ENCODE measurements at regions not wholly inside any gene's neighbourhood (a gene's known extent, or its start where the extent isn't known, plus 50 kb on each side); places are given as distances from the start of the nearest gene placed in this dataset.
A peak's percentile ranks its signal among the peaks of the same experiment; 100 is the strongest.

DNA sequence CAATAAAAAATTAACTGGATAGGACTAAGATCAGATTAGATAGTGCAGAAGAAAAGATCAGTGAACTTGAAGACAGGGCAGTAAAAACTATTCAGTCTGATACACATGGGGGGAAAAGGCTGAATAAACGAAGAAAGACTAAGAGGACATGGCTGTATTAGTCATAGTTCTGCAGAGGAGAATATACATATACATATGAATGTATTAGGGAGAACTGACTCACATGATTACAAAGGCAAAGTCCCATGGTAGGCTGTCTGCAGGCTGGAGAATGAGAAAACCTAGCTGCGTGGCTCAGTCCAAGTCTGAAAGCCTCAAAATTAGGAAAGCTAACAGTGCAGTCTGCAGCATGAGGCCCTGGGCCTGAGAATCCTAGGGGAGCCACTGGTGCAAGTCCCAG is 98.2 kb upstream of the GNAO1 start:
- no peak for DNase-seq (ENCODE audit: low read depth in 1 of 2, low spot score in 1 of 2)

- no peak for DNase-seq (ENCODE audit: low read depth in 1 of 2, low spot score in 1 of 2)
These were observed 101.2 kb upstream of the GNAO1 start for GRCh38 chr16:56090076-56090475.

GRCh38 chr16:56087626-56088025 is 103.7 kb upstream of the GNAO1 start:
- no peak for DNase-seq (ENCODE audit: low read depth in 1 of 2, low spot score in 1 of 2)

DNA sequence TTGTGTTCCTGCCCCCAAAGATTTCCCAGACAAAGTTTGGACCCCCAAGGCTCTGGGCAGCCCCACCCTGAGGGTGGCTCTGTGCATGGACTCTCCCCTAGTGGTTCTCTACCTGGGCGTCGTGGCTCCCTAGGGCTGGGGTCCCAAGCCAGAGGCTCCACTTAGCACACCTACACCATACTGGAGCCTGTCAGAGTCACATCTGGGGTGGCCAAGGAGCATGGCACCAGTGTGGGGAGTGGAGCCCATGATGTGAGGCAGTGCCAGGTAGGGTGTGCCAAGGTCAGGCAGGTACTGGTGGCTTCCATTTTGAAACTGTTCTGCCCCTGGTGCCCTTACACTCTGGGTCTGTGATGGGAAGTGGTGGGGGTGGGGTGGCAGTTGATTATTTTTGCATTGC is 109.9 kb upstream of the GNAO1 start:
- DNase-seq (ENCODE audit: low read depth in 1 of 2, low spot score in 1 of 2): no peak

DNA sequence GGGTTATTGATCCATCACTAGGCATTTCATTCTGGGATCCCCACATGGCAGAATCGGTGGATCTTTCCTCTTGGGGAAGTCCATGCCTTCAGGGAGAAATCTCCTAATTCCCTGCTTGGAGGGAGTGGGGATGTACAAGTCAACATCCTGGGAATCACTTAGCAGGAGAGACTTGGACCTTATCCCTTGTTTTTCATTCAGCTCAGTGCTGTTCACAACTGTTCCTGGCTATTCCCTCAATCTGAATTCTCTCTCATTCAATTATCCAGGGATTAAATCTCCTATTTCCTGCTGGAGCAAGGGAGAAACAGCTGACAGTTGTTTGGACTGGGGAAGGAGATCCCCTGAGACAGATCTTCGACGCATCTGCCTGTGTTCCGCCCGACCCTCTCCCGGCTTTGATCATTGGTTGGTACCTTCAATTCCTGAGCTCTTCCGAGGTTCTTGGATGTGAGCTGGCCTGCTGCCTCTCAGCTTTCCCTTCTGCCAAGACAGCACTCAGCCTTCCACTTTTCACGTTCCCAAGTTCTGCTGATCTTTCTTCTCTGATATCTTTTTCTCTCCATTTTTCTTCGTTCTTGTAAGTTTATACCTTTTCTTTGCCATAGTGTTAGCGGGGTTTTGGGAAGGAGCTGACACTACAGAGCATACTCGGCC is 115.4 kb upstream of the GNAO1 start:
- DNase-seq (ENCODE audit: low read depth in 1 of 2, low spot score in 1 of 2): no peak

DNA sequence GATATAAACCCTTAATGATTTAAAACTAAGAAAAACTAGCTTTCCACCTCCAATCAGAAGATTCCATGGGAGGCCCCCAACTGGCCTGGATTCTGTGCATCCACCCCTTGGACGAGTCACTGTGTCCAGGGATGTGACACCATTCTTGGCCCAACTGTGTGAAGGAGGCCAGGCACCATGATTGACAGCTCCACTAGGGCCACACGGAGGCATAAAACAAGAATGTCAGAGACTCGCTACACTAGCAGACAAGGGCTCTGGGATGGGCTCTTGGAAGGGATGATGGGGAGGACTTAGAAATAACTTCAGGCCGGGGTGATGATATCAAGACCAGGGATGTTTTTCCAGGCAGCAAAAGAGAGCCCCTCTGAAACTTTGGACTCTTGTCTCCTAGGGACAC is 117.8 kb upstream of the GNAO1 start:
- no peak for DNase-seq (ENCODE audit: low read depth in 1 of 2, low spot score in 1 of 2)

- DNase-seq (ENCODE audit: low read depth in 1 of 2, low spot score in 1 of 2): no peak
These were observed 119.2 kb upstream of the GNAO1 start for GRCh38 chr16:56072096-56072495.

- DNase-seq (ENCODE audit: low read depth in 1 of 2, low spot score in 1 of 2): no peak
These were observed 122.5 kb upstream of the GNAO1 start for GRCh38 chr16:56068816-56069215.

- DNase-seq (ENCODE audit: low read depth in 1 of 2, low spot score in 1 of 2): no peak
These were observed 123.0 kb upstream of the GNAO1 start for GRCh38 chr16:56068314-56068713.

DNA sequence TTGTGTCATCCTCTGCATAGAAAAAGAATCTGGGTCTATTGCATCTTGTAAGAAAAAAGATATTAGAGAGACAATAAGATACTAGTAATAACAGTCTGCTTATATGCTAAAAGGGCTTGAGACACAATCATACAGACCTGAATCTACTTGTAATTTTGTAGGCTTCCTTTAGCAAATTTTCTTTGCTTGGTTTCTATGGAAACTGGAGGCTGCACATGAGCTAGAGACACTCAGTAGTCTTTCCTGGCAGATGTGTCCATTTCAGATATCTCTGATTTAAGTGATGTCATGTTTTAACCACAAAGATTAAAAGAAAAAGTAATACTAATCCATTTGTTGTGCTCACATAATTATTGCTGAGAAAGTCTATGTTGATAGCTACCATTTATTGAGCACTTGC is 123.9 kb upstream of the GNAO1 start:
- no peak for DNase-seq (ENCODE audit: low read depth in 1 of 2, low spot score in 1 of 2)

DNA sequence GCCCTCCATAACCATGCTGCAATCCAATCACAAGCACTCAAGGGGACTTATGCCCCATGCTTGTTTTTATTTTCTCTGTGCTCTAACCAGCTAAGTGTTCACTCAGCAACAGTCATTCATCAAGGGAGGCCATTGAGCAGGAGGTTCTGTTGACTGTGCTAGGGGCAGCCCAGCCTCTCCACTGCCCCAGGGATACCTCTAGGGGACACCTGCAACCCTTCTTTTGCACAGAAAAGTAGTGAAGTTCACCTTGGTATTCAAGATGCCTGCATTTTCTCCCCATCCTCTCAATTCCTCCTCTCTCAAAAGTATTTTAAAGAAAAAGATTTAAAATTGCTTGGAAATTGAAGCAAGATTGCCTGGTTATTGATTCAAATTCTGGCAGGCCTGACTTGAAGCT is 124.7 kb upstream of the GNAO1 start:
- no peak for DNase-seq (ENCODE audit: low read depth in 1 of 2, low spot score in 1 of 2)

DNA sequence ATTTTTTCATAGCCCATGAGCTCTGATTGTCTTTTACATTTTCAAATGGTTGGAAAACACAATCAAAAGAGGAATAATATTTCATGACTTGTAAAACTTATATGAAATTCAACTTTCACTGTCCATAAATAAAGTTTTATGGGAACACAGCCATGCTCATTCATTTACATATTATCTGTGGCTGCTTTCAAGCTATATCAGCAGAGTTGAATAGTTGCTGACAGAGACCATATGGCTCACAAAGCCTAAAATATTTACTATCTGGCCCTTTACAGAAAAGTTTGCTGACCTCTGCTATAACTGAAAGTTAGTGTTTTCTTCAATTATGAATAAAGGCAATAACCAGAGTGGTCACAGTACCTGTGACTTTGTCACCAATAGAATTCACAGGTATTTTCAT is 128.2 kb upstream of the GNAO1 start:
- no peak for DNase-seq (ENCODE audit: low read depth in 1 of 2, low spot score in 1 of 2)

- DNase-seq (ENCODE audit: low read depth in 1 of 2, low spot score in 1 of 2): no peak
These were observed 134.1 kb upstream of the GNAO1 start for GRCh38 chr16:56057151-56057550.

GRCh38 chr16:56050916-56051315 is 140.4 kb upstream of the GNAO1 start:
- no peak for DNase-seq (ENCODE audit: low read depth in 1 of 2, low spot score in 1 of 2)

DNA sequence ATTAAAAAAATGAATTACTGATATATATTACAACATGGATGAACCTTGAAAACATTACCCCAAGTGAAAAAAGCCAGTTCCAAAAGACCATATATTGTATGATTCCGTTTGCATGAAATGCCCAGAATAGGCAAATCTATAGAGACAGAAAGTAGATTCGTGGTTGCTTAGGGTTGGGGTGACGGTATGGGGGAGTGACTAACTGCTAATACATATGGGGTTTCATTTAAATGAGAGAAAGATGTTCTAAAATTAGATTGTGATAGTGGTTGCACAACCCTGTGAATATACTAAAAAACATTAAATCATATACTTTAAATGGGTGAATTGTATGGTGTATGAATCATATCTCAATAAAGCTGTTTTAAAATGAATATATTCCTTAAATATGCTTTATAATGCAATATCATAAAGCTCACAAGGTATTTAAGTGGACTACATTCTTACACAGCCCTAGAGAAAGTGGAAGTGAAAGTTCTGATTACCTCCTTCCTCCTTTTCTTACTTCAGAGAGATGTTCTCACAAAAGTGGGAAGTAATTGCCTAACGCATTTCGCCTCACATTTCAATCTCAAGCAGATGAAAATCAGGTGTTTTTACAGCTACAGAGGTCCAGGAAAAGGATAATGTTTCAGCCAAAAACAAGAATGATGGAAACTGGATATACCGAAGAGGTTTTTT is 142.7 kb upstream of the GNAO1 start:
- no peak for DNase-seq (ENCODE audit: low read depth in 1 of 2, low spot score in 1 of 2)

DNA sequence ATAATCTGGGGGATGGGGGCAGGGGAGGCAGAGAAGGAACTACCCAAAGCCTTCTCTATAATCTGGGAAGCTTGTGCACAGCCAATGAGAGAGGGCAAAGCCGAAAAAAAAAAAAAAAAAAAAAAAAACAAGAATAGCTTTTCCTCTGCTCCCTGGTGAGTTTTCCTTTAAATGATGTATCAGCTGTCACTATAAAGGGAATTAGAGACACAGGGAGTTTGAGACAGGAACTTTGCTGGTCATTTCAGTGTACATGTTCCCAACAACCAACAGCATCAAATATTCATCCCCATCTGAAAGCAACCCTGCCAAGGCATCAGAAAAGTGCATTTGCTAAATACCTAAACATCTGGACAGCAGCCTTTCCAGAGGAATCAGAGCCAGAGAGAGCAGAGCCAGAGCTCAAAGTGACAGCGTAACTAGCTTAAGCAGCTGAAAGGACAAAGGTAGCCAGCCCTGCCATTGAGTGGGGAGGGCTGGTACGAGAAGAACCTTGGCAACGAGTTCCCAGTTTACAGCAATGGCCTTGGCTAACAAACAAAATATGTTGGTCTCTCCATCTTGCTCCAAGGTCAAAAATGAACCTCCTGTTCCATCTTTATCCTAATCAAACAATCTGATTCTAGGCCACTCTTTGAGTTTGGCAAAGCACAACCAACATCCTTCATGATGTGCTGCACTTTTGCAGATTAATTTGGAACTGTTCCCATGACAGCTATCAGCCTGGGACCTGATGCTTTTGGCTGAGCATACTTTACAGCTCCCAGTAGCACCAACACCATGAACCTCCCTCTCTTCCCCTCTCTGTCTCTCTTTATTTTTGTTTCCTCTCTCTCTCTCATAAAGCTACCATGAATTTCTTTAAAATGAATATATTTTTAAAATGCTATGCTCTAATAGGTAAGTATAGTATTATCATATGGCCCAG is 143.7 kb upstream of the GNAO1 start:
- no peak for DNase-seq (ENCODE audit: low read depth in 1 of 2, low spot score in 1 of 2)

DNA sequence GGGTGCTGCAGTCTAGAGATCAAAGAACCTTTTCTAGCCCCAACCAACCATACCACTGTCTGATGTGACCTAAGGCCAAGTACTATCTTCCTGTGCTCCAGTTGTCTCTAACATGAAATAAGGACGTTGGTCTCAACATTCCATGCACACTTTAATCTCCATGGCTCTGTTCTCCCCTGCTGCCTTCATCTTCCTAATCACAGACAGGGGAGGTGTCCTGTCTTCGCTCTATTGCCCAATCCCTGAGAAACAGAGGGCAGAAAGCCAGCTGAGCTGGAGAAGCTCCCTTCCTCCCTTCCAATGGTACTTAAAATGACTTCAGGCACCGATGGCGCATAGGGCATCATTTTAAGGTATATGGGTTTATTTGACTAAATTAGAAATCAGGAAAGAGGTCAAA is 148.9 kb upstream of the GNAO1 start:
- no peak for DNase-seq (ENCODE audit: low read depth in 1 of 2, low spot score in 1 of 2)

DNA sequence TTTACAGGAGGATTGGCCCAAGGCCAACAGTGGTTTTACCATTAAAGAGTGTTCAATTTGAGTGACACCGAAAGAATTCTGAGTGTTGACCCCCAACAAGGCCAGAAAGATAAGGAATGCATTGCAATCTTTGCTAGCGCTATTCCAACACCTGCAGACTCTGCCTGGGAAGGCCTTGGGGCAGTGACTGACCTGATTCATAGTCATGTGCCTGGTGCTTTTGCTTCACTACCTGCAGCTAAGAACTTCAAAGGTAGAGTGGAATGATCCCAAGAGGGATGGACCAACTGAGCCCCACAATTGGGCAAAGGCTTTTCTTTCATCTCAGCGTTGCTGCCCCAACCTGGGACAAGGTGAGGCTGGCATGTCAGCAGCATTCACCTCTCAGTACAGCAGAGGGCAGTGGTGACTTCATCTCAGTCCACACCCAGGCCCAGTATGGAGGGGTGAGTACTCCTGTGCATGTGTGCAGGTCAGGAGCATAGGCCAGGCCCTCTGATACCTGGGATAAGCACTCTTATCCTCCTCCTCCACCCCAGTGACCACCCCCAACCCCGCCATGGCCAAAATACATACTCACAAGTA is 149.6 kb upstream of the GNAO1 start:
- DNase-seq (ENCODE audit: low read depth in 1 of 2, low spot score in 1 of 2): peak in 1 of 2 donors; percentile 2

DNA sequence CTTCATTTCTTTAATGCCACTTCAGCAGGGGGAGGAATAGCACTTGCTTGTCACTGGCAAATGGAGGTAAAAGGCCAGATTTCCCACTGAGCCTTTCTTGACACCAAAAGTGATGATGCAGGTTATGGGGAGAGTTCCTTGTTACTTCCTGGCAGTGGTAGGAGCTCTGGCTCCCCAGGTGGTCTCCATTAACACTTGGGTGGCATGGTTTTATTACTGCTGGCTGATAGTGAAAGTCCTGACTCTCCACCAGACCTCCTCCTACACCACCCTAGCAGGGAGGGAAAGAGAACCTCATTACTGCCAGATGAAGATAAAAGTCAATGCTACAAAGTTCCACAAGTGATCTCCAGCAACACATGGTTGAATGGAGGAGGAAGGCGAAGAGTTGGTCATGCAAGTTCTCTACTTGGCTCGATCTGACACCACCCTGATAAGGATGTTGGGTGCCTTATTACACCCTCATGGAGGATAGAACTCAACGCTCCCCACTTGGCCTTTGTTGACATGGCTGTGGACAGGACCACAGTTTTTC is 152.7 kb upstream of the GNAO1 start:
- DNase-seq (ENCODE audit: low read depth in 1 of 2, low spot score in 1 of 2): no peak

GRCh38 chr16:56032072-56032471 is 156.9 kb upstream of the CES5A start:
- DNase-seq (ENCODE audit: low read depth in 1 of 2, low spot score in 1 of 2): no peak

GRCh38 chr16:56029026-56029425 is 153.9 kb upstream of the CES5A start:
- no peak for DNase-seq (ENCODE audit: low read depth in 1 of 2, low spot score in 1 of 2)

Data from stimulated activated CD4-positive, alpha-beta T cell treated with anti-CD3 and anti-CD28 coated beads, Interleukin-15, amount 100 ng/mL, for 1 hour (primary cell).